ENCODE measurements at regions not wholly inside any gene's neighbourhood (a gene's known extent, or its start where the extent isn't known, plus 50 kb on each side); places are given as distances from the start of the nearest gene placed in this dataset.
A peak's percentile ranks its signal among the peaks of the same experiment; 100 is the strongest.

- H3K9ac ChIP-seq (ENCODE audit: low read length), result no peak overlapping the region
- no peak overlapping the region for H2AFZ ChIP-seq (ENCODE audit: insufficient read depth, low read length, poor library complexity)
- no peak overlapping the region for H2BK5ac ChIP-seq (ENCODE audit: low read depth, low read length, poor library complexity)
- no peak overlapping the region for H4K12ac ChIP-seq (ENCODE audit: low read depth, low read length)
- no peaks in the 10 kb centered on the region for H3K36me3 ChIP-seq (ENCODE audit: control insufficient read depth in 1 of 2, insufficient read depth in 2 of 2, low read length in 2 of 2)
- H3K23ac ChIP-seq (ENCODE audit: low read length), result no peak overlapping the region
- no peak overlapping the region for H3K18ac ChIP-seq (ENCODE audit: low read length)
- no peak overlapping the region for H4K91ac ChIP-seq (ENCODE audit: low read depth, low read length)
- H3K14ac ChIP-seq (ENCODE audit: low read length), result no peak overlapping the region
- H2BK120ac ChIP-seq (ENCODE audit: insufficient read depth, low read length, poor library complexity), result no peak overlapping the region
- H3K4ac ChIP-seq (ENCODE audit: low read depth, low read length), result no peak overlapping the region
- peak; percentile 29 to 74 for DNase-seq
- H3K4me3 ChIP-seq (ENCODE audit: low read depth, low read length), result no peak overlapping the region
- no peak overlapping the region for H2BK12ac ChIP-seq (ENCODE audit: low read length)
- no peaks in the 10 kb centered on the region for H3K27me3 ChIP-seq (ENCODE audit: insufficient read depth, low read length)
- H3K4me1 ChIP-seq (ENCODE audit: control insufficient read depth in 1 of 2, insufficient read depth in 2 of 2, low read length in 2 of 2), result peaks cover 4% of the 10 kb centered on the region in 2 experiments
- no peak overlapping the region for H3K4me2 ChIP-seq (ENCODE audit: low read length)
- H3K9me3 ChIP-seq (ENCODE audit: insufficient read depth, low read depth, low read length), result peaks cover 3% of the 10 kb centered on the region
- H3K79me2 ChIP-seq (ENCODE audit: control insufficient read depth, insufficient read depth, low read length, poor library complexity), result no peaks in the 10 kb centered on the region
- H2AK5ac ChIP-seq (ENCODE audit: low read length), result no peak overlapping the region
- H4K8ac ChIP-seq (ENCODE audit: low read depth, low read length), result no peak overlapping the region
- no peak overlapping the region for H3K27ac ChIP-seq (ENCODE audit: low read depth, low read length)
- WGBS (ENCODE audit: extremely low coverage, insufficient coverage, insufficient read length), result no CpG with 5 or more reads among the region's 7 CpGs
- no peaks in the 10 kb centered on the region for H3K79me1 ChIP-seq (ENCODE audit: low read length)
Observed at GRCh38 chr14:98501335-98501734, 770.7 kb downstream of the BCL11B start.

GRCh38 chr14:98501836-98502235 lies 770.2 kb downstream of the BCL11B start:
- Histone ChIP-seq H3K23ac (ENCODE audit: low read length) (no peak overlapping the region), H3K27me3 (ENCODE audit: insufficient read depth, low read length) (no peaks in the 10 kb centered on the region), H3K4ac (ENCODE audit: low read depth, low read length) (no peak overlapping the region), H3K4me1 (ENCODE audit: control insufficient read depth in 1 of 2, insufficient read depth in 2 of 2, low read length in 2 of 2) (peaks cover 4% of the 10 kb centered on the region in 2 experiments), H2BK12ac (ENCODE audit: low read length) (no peak overlapping the region), H4K91ac (ENCODE audit: low read depth, low read length) (no peak overlapping the region), H3K79me1 (ENCODE audit: low read length) (no peaks in the 10 kb centered on the region), H3K18ac (ENCODE audit: low read length) (no peak overlapping the region), H2BK120ac (ENCODE audit: insufficient read depth, low read length, poor library complexity) (no peak overlapping the region), H2AFZ (ENCODE audit: insufficient read depth, low read length, poor library complexity) (no peak overlapping the region), H3K27ac (ENCODE audit: low read depth, low read length) (no peak overlapping the region), H4K12ac (ENCODE audit: low read depth, low read length) (no peak overlapping the region), H3K4me3 (ENCODE audit: low read depth, low read length) (no peak overlapping the region), H3K79me2 (ENCODE audit: control insufficient read depth, insufficient read depth, low read length, poor library complexity) (no peaks in the 10 kb centered on the region), H3K4me2 (ENCODE audit: low read length) (no peak overlapping the region), H3K14ac (ENCODE audit: low read length) (no peak overlapping the region), H3K9ac (ENCODE audit: low read length) (no peak overlapping the region), H3K36me3 (ENCODE audit: control insufficient read depth in 1 of 2, insufficient read depth in 2 of 2, low read length in 2 of 2) (no peaks in the 10 kb centered on the region), H4K8ac (ENCODE audit: low read depth, low read length) (no peak overlapping the region), H2BK5ac (ENCODE audit: low read depth, low read length, poor library complexity) (no peak overlapping the region), H3K9me3 (ENCODE audit: insufficient read depth, low read depth, low read length) (peaks cover 3% of the 10 kb centered on the region), H2AK5ac (ENCODE audit: low read length) (no peak overlapping the region)
- WGBS (ENCODE audit: extremely low coverage, insufficient coverage, insufficient read length), result no CpG with 5 or more reads among the region's 4 CpGs
- peak; percentile 11 to 14 for DNase-seq

DNA sequence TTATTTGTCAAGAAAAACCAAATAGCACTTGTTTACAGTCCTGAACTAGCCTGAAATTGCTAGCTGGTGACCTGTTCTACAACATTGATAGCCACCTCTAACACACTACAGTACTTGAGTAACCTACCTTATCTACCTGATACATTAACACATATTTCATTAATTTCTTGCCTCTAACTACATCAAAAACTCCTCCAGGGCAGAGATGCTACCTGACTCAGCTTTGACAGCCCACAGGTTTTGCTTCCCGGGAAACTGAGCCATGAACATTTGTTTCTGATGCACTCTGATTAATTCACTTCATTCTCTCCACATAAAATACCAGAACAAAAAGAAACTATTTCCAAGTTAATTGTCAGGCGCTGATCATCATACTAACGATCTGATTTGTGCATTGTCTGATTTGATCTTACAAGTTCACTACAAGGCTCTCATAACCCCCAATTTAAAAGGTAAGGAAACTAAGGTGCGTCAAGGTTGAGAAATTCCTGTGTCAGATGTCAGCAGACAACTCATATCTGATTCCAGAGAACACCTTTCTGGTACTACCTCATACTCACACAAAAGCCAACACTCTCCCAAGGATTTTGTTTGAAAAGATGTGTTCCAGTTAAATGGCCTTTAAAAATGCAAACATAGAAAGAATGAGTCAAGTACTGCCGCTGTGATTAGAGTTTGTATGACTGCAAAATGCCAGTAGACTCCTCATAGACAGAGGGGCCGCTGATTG lies 768.7 kb downstream of the BCL11B start:
- Histone ChIP-seq H3K14ac (ENCODE audit: low read length) (no peak overlapping the region), H3K27me3 (ENCODE audit: insufficient read depth, low read length) (no peaks in the 10 kb centered on the region), H2BK5ac (ENCODE audit: low read depth, low read length, poor library complexity) (no peak overlapping the region), H3K18ac (ENCODE audit: low read length) (no peak overlapping the region), H3K9me3 (ENCODE audit: insufficient read depth, low read depth, low read length) (peaks cover 3% of the 10 kb centered on the region), H3K27ac (ENCODE audit: low read depth, low read length) (no peak overlapping the region), H3K79me2 (ENCODE audit: control insufficient read depth, insufficient read depth, low read length, poor library complexity) (no peaks in the 10 kb centered on the region), H3K23ac (ENCODE audit: low read length) (no peak overlapping the region), H4K91ac (ENCODE audit: low read depth, low read length) (no peak overlapping the region), H4K12ac (ENCODE audit: low read depth, low read length) (no peak overlapping the region), H3K79me1 (ENCODE audit: low read length) (no peaks in the 10 kb centered on the region), H3K4me3 (ENCODE audit: low read depth, low read length) (no peak overlapping the region), H4K8ac (ENCODE audit: low read depth, low read length) (no peak overlapping the region), H2BK12ac (ENCODE audit: low read length) (no peak overlapping the region), H3K9ac (ENCODE audit: low read length) (no peak overlapping the region), H3K4me1 (ENCODE audit: control insufficient read depth in 1 of 2, insufficient read depth in 2 of 2, low read length in 2 of 2) (peaks cover under 1 to 2% of the 10 kb centered on the region in 2 experiments), H2BK120ac (ENCODE audit: insufficient read depth, low read length, poor library complexity) (no peak overlapping the region), H3K4me2 (ENCODE audit: low read length) (no peak overlapping the region), H3K36me3 (ENCODE audit: control insufficient read depth in 1 of 2, insufficient read depth in 2 of 2, low read length in 2 of 2) (no peaks in the 10 kb centered on the region), H2AK5ac (ENCODE audit: low read length) (no peak overlapping the region), H3K4ac (ENCODE audit: low read depth, low read length) (no peak overlapping the region), H2AFZ (ENCODE audit: insufficient read depth, low read length, poor library complexity) (no peak overlapping the region)
- WGBS (ENCODE audit: extremely low coverage, insufficient coverage, insufficient read length), result no CpG with 5 or more reads among the region's 6 CpGs
- DNase-seq, result peak; percentile 18 to 22

- Histone ChIP-seq H3K27me3 (ENCODE audit: insufficient read depth, low read length) (no peaks in the 10 kb centered on the region), H2AFZ (ENCODE audit: insufficient read depth, low read length, poor library complexity) (no peak overlapping the region), H3K23ac (ENCODE audit: low read length) (no peak overlapping the region), H3K14ac (ENCODE audit: low read length) (no peak overlapping the region), H3K79me2 (ENCODE audit: control insufficient read depth, insufficient read depth, low read length, poor library complexity) (no peaks in the 10 kb centered on the region), H2AK5ac (ENCODE audit: low read length) (no peak overlapping the region), H4K12ac (ENCODE audit: low read depth, low read length) (no peak overlapping the region), H3K79me1 (ENCODE audit: low read length) (no peaks in the 10 kb centered on the region), H4K91ac (ENCODE audit: low read depth, low read length) (no peak overlapping the region), H3K4ac (ENCODE audit: low read depth, low read length) (no peak overlapping the region), H2BK5ac (ENCODE audit: low read depth, low read length, poor library complexity) (no peak overlapping the region), H3K9me3 (ENCODE audit: insufficient read depth, low read depth, low read length) (no peaks in the 10 kb centered on the region), H3K27ac (ENCODE audit: low read depth, low read length) (no peak overlapping the region), H4K8ac (ENCODE audit: low read depth, low read length) (no peak overlapping the region), H3K4me3 (ENCODE audit: low read depth, low read length) (no peak overlapping the region), H3K4me2 (ENCODE audit: low read length) (no peak overlapping the region), H2BK12ac (ENCODE audit: low read length) (no peak overlapping the region), H3K9ac (ENCODE audit: low read length) (no peak overlapping the region), H2BK120ac (ENCODE audit: insufficient read depth, low read length, poor library complexity) (no peak overlapping the region), H3K36me3 (ENCODE audit: control insufficient read depth in 1 of 2, insufficient read depth in 2 of 2, low read length in 2 of 2) (no peaks in the 10 kb centered on the region), H3K18ac (ENCODE audit: low read length) (no peak overlapping the region), H3K4me1 (ENCODE audit: control insufficient read depth in 1 of 2, insufficient read depth in 2 of 2, low read length in 2 of 2) (no peaks in the 10 kb centered on the region)
- DNase-seq, result no peak
- no CpG with 5 or more reads among the region's 2 CpGs for WGBS (ENCODE audit: extremely low coverage, insufficient coverage, insufficient read length)
Observed at GRCh38 chr14:98507264-98507663, 764.7 kb downstream of the BCL11B start.
